Stimulated activated CD8-positive, alpha-beta memory T cell treated with anti-CD3 and anti-CD28 coated beads, Interleukin-4, amount 100 ng/mL, for 48 hours (primary cell): ENCODE measurements at regions not wholly inside any gene's neighbourhood (a gene's known extent, or its start where the extent isn't known, plus 50 kb on each side); places are given as distances from the start of the nearest gene placed in this dataset.

ENCODE experiments used
- DNase-seq: peaks from one replicate; pipeline ENCODE4 v3.0.0-alpha.2; 2020

DNA sequence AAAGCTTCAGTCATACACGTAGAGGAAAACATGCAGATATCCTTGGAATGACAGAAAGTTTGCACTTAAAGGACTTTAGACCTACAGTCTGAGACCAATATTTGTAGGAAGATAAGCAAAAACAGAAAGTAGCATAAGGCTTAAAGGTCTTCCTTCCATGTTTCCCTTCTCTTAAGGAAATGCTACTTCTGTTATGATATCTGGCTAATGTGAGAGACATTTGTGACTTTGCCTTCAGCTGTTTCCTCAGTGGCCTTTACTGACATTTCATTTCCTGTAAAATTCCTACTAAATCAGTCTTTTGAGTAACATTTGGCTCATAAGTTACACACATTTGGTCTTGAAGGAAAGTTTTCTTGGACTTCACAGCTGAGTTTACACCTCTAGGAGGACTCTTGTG lies 713.4 kb downstream of the TBC1D32 start:
- no peak for DNase-seq

DNA sequence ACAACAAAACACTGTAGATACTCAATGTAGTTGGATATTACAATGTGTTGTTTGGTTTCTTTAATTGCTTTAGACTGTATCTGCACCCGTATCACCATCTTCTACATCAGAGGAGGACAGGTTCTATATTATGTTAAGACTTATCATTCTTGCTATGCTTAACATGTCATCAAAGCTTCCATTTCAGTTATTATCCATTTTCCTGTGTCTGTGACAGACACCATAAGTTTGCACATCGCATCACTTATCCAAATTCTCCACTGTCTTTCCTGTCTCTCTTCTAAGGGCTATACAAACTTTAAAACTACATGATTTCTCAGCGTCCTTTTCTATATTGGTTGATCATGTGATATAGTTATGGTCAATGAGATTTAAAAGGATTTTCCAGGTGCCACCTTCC lies 719.0 kb downstream of the TBC1D32 start:
- no peak for DNase-seq

DNA sequence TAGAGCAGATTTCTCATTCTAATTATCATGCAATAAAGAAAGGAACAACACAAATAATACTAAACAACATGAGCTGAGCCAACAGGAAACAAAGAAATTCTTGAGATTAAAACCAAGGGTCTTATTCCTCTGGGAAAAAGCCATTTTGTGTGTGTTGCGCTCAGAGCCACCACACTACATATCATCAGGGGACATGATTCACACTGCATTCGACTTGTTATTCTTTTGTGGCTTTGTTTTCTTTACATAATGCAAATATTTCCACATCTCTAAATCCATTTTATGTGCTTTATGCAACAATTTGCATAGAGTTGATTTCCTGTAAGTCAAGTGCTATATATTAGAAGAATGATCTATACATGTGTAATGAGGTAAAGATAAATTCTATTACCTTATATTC lies 719.6 kb downstream of the TBC1D32 start:
- DNase-seq, result no peak

DNA sequence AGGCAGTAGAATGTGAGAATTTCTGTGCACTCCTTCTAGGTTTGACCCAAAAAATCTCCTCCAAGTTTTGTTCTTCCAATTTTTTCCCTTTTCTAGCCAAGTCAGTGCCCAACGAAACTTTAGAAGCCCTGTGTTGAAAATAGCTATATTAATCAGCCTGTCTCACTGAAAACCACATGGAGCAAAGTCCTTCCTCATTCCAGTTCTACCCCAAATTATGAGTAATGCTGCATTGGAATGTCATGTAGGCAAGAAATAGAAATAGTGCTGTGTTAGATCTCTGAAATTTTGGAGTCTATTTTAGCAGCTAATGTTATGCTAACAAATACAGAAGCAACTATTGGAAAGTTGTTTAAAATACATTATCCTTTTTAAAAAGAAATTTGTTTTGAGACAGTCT lies 725.5 kb downstream of the TBC1D32 start:
- DNase-seq, result no peak

DNA sequence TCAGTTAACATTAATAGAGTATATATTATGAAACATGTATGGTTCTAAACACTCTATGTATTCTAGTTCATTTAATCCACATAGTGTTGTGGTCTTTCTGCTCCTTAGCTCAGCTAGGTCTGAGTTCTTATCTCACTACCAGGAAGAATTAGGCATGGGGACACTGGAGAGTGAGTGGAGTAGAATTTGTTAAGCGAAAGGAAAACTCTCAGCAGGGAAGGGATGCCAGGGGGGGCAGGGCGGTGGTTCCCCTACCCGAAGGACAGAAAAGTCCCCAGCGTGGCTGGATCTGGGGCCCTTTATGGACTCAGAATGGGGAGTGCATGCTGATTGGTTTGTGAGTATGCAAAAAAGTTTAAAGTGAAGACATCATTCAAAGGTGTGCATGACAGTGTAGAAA lies 727.5 kb downstream of the TBC1D32 start:
- no peak for DNase-seq

DNA sequence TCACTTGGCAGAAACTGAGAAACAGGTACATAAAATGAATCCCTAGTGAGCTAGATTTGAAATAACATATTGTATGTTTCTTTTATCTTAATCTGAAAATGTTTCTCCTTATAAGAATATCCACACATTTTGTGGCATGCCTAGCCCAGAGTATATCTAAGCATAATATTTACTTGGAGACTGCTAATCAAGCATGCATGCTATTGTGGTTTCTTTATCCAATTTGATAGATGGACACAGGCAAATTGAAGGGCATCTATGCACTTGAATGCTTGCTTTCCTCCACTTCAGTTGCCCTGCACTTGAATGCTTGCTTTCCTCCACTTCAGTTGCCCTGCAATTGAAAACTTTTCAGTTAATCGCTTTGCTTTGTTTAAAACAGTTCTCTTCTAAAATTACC lies 729.8 kb downstream of the TBC1D32 start:
- DNase-seq, result no peak

DNA sequence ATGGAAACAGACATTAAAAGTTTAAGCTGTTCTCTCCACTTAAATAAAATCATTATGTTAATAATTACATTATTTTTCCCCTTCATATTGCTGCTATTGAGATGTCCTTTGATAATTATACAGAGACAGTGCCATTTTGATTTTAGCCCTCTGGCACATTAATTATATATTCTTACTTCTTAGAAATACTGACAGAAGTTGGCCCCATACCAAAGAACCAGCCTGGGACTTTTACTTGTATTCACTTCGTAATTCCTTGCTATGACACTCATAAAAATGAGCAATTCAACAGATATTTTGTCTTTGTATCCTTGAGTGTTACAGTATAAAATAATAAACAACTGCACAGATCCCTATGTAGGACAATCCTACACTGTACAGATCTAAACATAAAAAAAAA lies 743.7 kb downstream of the TBC1D32 start:
- DNase-seq, result no peak

DNA sequence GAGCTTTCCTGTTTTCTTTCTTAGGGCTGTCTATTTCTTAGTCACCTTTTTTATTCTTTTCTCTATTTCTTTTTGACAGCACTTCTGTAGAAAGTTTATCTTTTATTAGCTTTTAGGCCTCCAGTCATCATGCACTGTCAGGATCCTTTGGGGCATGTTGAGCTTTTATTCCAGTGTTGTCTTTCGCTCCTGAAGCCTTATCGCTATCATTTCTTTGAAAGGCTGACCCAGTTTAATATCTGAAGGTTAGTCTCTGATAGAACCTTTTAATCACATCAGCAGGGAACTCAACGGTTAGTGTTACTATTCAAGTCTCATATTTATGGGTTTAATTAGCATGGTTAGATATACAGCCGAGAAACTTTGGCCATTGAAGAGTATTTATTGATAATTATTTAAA lies 745.9 kb downstream of the TBC1D32 start:
- no peak for DNase-seq

DNA sequence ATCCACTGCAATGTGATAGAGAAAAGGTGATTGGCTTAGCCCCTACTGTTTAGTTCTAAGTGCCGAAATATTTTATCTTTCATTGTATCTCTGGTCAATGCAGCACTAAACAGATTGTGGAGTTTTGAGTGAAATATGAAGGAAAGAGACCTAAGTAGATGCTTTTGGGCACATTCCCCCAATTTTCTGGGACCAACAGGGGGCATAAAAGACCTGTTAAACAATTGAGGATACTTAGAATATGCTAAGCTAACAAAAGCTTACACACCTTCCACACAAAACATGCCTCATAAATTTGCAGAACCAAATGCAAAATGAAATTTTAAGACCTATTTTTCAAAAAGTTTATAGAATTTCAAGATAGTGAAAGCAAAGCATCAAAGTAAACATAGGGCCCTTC lies 746.9 kb downstream of the TBC1D32 start:
- DNase-seq, result no peak

DNA sequence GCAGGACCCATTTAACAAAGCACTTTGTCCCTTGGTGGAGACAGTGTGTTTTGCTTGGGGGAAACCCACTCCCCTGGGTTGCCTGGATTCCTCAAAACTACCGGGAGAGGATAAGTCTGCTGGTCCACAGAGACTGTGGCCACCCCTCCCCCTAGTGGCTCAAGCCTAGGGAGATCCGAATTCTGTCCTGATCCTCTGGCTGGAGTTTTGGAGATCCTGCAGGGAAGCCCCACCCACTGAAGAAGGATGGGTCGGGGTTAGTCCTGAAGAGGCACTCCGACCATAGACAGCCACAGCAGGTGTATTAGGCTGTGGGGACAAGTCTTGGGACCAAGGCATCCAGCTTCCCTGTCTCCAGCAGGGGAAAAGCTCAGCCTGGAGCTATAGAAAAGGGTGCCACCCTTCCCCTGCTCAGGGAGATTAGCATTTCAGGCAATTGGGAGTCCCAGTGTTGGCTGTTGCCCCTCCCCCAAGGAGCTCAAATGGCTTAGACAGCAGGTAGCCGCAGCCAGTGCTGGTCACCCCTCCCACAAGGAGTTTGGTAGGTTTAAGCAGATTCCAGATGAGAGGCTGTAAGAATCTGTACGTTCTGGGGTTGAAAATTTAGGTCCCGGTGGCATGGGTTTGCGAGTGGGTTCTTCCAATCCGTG lies 750.0 kb downstream of the TBC1D32 start:
- no peak for DNase-seq

DNA sequence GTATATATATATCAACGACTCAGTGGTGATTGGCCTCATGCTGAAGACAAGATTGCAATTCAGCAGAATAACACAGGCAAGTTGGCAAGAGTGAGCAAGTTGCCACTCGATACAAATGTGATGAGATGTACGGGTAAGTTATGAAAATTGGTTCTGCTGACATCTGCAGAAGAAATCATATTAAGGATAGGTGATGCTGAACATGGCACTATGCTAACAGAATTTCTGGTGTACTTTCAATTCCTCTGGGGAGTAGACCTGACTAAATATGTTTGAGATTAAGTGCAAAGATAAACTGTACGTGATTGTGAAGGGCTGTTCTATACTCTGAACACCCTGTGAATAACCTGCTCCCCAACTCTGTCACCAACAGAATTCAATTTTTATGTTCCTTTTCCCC lies 758.2 kb downstream of the TBC1D32 start:
- DNase-seq, result no peak

DNA sequence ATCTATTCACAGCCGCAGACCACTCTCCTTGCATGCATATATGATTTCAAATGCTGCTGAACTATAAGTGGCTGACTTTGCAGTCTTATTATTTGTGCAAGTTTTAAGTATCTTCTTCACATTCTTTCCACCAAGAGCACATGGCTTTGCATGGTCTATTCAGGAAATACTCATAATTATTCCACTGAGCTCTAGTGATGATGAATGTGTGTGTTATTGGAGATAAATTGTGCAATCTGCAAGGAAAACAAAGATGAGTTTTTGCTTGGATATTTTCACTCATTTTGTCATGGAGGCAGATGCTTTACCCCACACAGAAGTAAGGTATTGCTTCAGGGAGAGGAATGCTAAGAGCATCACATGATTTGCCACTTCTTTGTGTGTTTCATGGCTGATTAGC lies 764.6 kb downstream of the TBC1D32 start:
- no peak for DNase-seq

DNA sequence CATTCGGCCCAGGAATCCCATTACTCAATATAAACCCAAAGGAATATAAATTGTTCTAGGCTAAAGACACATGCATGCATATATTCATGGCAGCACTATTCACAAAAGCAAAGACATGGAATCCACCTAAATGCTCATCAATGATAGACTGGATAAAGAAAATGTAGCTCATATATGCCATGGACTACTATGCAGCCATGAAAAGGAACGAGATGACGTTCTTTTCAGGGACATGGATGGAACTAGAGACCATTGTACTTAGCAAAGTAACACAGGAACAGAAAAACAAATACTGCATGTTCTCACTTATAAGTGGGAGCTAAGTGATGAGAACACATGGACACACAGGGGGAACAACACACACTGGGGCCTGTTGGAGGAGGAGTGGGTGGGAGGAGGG lies 769.5 kb downstream of the TBC1D32 start:
- no peak for DNase-seq

DNA sequence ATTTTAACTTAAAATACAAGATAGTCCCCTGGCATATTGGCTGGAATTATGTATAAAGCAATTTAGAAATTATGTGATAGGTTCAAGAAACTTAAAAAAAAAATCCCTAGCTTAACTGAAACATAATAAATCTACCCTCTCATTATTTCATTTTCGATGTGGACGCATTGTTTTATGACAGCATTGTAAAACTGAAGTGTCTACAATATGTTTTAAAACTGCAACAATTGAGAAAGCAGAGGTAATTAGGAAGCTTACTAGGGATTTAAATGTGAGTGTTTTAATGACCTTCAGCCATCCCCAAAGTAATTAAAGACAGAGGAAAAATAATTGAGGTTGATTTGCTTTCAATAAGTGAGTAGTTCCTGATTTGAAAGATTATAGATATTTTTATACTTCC lies 776.0 kb downstream of the TBC1D32 start:
- DNase-seq, result no peak

DNA sequence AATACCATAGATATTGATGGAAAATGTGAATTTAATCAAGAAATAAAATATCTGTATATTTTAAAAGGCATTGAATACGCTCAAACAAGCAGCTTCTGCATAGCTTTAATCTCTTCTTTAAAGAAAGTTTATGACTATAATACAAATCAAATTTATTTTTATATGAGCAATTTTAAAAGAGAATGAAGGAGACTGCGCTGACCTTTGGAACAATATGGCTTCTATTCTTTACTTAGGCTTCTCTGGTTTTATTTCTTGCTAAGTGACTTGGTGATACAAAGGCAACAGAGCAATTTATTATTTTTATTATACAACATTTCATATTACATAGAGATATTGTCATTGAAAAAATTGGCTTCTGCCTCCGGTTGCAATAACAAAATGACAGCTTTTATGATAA lies 776.7 kb downstream of the TBC1D32 start:
- DNase-seq, result no peak

DNA sequence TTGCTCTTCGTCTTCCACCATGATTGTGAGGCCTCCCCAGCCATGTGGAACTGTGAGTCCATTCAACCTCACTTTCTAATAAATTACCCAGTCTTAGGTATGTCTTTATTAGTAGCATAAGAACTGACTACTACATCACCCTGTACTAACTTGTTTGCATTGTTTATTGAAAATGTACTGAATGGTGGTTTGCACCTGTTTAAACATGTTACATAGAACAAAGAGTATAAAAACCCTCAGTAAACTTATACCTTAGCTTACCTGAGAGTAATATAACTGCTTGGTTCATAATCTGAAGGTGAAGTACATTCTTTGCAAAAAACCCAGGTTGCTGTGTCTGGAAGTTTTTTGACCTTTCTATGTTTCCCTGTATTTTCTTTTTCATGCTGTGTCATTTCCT lies 777.8 kb downstream of the TBC1D32 start:
- no peak for DNase-seq

DNA sequence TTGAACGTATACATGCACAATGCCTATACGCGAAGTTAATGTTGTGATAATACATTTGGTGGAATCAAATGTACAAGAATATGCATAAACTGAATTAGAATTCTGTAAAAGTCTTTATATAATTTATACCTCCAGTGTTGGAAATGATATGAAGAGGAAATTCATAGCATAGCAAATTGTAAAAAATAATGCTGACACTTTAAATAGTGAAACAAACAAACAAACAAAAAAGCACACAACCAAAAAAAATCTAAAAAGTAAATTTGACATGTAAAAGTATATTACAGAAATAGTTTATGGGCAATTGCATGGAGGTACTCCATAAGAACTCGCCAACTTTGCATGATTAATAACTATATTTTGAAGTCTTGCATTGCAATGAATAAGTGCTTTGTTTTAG lies 780.9 kb downstream of the TBC1D32 start:
- no peak for DNase-seq

DNA sequence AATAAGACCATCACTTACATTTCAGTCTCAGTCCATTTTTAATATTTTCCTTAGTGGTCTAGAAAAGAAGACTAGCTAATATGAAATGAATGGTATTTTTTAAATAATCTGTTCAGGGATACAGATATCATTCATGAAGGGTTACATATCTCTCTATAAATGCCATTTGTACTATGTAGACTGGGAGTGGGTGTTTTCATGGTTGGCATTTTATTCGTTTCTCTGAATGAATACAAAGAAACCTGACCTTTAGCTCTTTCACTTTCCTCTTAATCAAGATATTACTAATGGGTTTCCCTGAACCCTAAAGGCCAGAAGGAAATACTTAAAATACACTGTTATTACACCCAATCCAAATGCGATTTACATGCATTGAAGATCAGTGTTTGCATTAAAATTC lies 788.9 kb downstream of the TBC1D32 start:
- DNase-seq, result no peak

DNA sequence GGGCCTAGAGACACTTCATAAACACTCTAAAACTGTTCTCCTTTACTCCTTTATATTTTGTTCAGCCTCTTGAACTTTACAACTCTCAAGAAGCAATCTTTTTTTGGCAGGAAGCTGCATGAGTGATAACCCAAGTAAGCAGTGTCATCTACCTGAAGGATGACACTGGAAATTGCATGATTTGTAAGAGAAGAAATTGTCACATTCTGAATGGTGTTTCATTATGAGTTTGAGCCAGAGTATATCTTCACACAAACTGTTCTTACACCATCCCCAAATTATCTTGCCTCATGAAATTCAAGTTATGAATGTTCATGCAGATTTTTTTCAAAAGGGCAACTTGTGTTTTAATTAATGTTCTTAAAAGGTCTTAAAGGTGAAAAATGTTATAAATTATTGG lies 799.3 kb downstream of the TBC1D32 start:
- no peak for DNase-seq

DNA sequence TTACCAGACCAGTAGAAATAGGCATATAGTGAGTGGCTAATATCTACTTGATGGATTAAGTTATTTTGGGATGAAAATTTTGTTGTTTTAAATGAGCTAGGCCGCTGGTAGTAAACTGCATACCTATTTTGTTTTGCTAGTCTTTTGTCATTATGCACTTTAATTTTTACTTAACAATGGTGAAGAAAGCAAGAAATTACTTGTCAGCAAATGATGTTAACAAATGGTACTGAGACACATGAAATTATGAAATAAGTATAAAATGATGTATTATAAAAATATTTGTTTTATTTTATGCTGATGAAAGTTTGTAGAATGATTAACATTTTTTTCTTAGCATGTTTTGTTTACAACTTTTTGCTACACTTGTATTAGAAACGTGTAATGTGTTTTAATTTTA lies 807.7 kb downstream of the TBC1D32 start:
- DNase-seq, result no peak

DNA sequence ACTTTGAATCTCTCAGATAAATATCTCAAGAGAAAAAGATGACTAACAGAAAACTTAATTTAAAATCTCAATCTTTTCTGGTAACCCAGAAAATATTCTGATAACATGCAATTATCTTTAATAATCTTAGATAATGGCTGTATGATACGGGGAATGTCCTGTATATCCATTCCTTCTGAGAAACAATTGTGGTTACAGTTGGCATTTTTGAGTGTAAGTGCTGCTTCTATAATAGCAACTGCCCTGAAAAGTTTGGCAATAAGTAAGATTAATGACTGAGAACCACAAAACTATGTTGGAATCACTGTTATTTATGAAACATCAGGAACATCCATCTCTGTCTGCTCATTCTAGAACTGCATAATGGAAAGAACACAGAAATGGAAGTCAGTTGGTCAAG lies 819.7 kb downstream of the TBC1D32 start:
- DNase-seq, result no peak

DNA sequence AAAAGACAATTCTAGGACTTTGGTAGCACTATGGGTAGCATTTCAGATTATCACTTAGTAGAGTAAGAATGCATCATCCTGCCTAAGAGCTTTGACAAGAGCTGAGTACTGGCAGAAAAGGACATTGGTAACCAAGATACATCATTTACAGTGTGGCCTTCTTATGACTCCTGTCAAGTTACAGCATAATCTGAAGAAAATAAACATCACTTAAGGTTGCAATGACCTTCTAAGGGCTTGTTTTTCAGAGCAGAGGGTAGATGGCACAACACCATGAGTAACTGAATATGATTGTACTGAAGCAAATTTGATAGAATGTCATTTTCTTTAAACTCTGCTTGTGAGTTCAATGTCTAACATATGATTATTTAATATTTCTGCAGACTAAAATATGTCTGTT lies 822.6 kb downstream of the TBC1D32 start:
- no peak for DNase-seq

DNA sequence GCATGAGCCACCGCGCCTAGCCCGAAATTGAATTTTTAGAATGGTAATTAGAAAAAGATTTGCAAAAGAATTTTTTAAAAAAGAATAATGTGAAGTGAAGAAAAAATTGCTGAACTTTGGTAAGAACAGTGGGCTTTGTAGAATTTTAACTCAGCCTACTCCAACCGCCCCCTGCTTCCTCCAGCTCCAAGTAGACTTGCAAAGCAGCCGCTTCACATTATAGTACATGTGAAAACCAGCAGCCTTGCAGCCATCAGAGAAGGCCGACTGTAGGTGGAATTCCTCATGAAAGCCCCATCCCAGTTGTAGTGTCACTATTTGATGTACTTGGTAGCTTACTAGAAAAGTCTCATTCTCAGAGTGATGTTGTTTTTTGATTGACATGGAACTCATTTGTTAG lies 835.6 kb downstream of the TBC1D32 start:
- DNase-seq, result no peak

DNA sequence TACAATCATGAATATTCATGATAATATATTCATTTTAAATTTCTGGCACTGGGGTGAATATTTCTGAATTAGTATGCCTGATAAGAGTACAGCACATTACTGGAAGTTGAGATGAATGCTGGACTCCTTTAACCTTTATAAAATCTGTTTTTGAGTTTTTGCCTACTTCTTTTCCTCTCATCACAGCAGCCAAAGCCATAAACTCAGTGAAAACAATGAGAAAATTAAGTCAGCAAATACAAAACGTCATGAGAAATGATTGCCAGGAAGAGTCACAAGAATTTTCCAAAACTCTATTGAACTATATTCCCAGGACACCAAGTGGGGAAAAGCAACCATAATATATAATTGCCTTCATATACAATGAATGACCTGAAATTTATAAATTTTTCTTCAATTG lies 837.6 kb downstream of the TBC1D32 start:
- DNase-seq, result no peak

DNA sequence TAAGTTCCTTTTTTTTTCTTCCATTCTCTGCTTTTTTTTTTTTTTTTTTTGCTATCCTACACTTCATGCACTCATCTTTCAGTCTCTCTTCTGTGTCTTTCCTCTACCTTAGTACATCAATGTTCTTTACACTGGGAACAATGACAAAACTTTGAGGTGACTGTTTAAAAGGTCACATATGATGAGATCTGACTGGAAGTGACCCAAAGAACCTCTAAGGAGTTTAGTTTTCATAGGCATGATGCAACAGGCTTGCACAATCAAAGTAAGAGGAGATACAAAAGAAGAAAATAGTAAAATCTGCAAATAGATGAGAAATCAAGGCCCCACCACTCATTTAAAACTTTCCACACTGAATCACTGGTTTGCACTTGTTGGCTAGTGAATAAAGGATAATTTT lies 840.8 kb downstream of the TBC1D32 start:
- DNase-seq, result no peak

DNA sequence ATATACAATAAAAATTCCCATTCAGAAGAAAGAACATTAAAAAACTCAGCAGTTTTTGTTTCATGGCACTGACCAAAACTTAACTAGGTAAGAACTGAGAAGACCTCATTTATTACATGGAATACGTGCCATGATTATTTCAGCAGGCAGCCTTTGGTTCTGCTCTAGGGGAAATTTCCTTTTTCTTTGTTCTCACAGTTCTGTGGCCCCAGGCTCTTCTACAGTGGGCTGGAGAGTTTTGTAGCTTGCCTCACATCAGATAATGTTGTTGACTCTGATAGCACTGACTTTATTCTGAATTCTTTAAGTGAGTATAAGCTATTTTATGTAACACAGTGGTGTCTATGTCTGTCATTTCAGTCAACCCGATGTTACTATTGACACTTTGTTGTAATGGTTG lies 844.3 kb downstream of the TBC1D32 start:
- DNase-seq, result no peak
